HepG2 (cell line): ENCODE measurements at regions not wholly inside any gene's neighbourhood (a gene's known extent, or its start where the extent isn't known, plus 50 kb on each side); places are given as distances from the start of the nearest gene placed in this dataset.

Experiments used
- CEBPB ChIP-seq: IDR thresholded peaks from 2 replicates; pipeline ENCODE4 v1.6.1; 2011; ENCODE audit warnings: low read depth, low read length, improper control_type of control experiment, borderline replicate concordance
- PITX1 ChIP-seq: sonication (generic); formaldehyde crosslinking; IDR thresholded peaks from 2 replicates; pipeline ENCODE4 v1.5.1; 2020; ENCODE audit warnings: mild to moderate bottlenecking, missing genetic modification reagents
- SOX5 ChIP-seq: IDR thresholded peaks from 2 replicates; pipeline ENCODE4 v1.6.1; 2016; ENCODE audit warnings: borderline replicate concordance
- SP140L ChIP-seq: sonication (generic); formaldehyde crosslinking; IDR thresholded peaks from 2 replicates; pipeline ENCODE4 v1.4.0; 2020; ENCODE audit warnings: missing genetic modification reagents, borderline replicate concordance
- YEATS4 ChIP-seq: sonication (generic); formaldehyde crosslinking; IDR thresholded peaks from 2 replicates; pipeline ENCODE4 v1.4.0; 2020; ENCODE audit warnings: missing genetic modification reagents, borderline replicate concordance
- ZBTB1 ChIP-seq: sonication (generic); formaldehyde crosslinking; IDR thresholded peaks from 2 replicates; pipeline ENCODE4 v1.4.0; 2020; ENCODE audit warnings: missing genetic modification reagents, borderline replicate concordance
- ZC3H4 ChIP-seq: sonication (generic); formaldehyde crosslinking; IDR thresholded peaks from 2 replicates; pipeline ENCODE4 v1.4.0; 2020; ENCODE audit warnings: missing genetic modification reagents, borderline replicate concordance
- ZNF138 ChIP-seq: sonication (generic); formaldehyde crosslinking; IDR thresholded peaks from 2 replicates; pipeline ENCODE4 v1.5.0; 2020; ENCODE audit warnings: mild to moderate bottlenecking, low read depth, missing genetic modification reagents
- ZNF235 ChIP-seq: sonication (generic); formaldehyde crosslinking; IDR thresholded peaks from 2 replicates; pipeline ENCODE4 v1.8.1; 2023; ENCODE audit warnings: mild to moderate bottlenecking, missing genetic modification reagents, borderline replicate concordance
- ZNF383 ChIP-seq: sonication (generic); formaldehyde crosslinking; IDR thresholded peaks from 2 replicates; pipeline ENCODE4 v1.4.0; 2020; ENCODE audit warnings: missing genetic modification reagents, mild to moderate bottlenecking, borderline replicate concordance
- ZNF44 ChIP-seq: sonication (generic); formaldehyde crosslinking; IDR thresholded peaks from 2 replicates; pipeline ENCODE4 v1.5.1; 2020; ENCODE audit warnings: mild to moderate bottlenecking, missing genetic modification reagents
- ZNF776 ChIP-seq: sonication (generic); formaldehyde crosslinking; IDR thresholded peaks from 2 replicates; pipeline ENCODE4 v1.4.0; 2020; ENCODE audit warnings: mild to moderate bottlenecking, missing genetic modification reagents
- TF ChIP-seq, protein P1 (sequence below): sonication (generic); formaldehyde crosslinking; IDR thresholded peaks from 2 replicates; pipeline ENCODE4 v1.4.0; 2020; ENCODE audit warnings: missing genetic modification reagents, borderline replicate concordance
- TF ChIP-seq, protein P2 (sequence below): sonication (generic); formaldehyde crosslinking; IDR thresholded peaks from 2 replicates; pipeline ENCODE4 v1.4.0; 2020; ENCODE audit warnings: missing genetic modification reagents
- TF ChIP-seq, protein P3 (sequence below): sonication (generic); formaldehyde crosslinking; IDR thresholded peaks from 2 replicates; pipeline ENCODE4 v1.9.0; 2021; ENCODE audit warnings: missing genetic modification reagents, borderline replicate concordance
- TF ChIP-seq, protein P4 (sequence below), 2 experiments: IDR thresholded peaks; 2 replicates each; pipeline ENCODE4 v1.6.1; 2011 to 2012; ENCODE audit warnings: low read length in 2 of 2, borderline replicate concordance in 1 of 2, low read depth in 1 of 2, mild to moderate bottlenecking in 1 of 2, moderate library complexity in 1 of 2
- TF ChIP-seq, protein P5 (sequence below): sonication (generic); formaldehyde crosslinking; IDR thresholded peaks from 2 replicates; pipeline ENCODE4 v1.5.1; 2020; ENCODE audit warnings: missing genetic modification reagents, mild to moderate bottlenecking, borderline replicate concordance

DNA sequence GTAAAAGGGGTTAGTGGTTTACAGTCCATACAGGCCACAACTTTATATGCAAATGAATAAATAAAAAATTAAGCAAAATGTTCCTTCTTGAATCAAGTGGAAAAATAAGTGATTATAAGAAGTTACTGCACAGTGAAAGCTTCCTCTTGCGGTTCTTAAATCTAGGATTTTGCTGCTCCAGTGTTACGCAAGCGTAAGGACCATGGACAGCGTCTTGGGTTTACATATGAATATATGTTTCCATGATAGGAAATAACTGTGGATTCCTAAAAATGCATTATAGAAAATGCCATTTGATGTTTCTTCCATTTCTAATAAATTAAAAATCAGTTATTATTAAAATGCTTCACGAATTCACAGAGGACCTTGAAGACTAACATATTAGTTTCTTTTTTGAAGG lies 176.6 kb upstream of the POU3F2 start (continued):
- TF ChIP-seq, protein P1, sequence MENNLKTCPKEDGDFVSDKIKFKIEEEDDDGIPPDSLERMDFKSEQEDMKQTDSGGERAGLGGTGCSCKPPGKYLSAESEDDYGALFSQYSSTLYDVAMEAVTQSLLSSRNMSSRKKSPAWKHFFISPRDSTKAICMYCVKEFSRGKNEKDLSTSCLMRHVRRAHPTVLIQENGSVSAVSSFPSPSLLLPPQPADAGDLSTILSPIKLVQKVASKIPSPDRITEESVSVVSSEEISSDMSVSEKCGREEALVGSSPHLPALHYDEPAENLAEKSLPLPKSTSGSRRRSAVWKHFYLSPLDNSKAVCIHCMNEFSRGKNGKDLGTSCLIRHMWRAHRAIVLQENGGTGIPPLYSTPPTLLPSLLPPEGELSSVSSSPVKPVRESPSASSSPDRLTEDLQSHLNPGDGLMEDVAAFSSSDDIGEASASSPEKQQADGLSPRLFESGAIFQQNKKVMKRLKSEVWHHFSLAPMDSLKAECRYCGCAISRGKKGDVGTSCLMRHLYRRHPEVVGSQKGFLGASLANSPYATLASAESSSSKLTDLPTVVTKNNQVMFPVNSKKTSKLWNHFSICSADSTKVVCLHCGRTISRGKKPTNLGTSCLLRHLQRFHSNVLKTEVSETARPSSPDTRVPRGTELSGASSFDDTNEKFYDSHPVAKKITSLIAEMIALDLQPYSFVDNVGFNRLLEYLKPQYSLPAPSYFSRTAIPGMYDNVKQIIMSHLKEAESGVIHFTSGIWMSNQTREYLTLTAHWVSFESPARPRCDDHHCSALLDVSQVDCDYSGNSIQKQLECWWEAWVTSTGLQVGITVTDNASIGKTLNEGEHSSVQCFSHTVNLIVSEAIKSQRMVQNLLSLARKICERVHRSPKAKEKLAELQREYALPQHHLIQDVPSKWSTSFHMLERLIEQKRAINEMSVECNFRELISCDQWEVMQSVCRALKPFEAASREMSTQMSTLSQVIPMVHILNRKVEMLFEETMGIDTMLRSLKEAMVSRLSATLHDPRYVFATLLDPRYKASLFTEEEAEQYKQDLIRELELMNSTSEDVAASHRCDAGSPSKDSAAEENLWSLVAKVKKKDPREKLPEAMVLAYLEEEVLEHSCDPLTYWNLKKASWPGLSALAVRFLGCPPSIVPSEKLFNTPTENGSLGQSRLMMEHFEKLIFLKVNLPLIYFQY (CRISPR knock-in tag): peak; percentile 52; the same call in 1 of the 2 replicates
- no peak for TF ChIP-seq YEATS4 (CRISPR knock-in tag)
- TF ChIP-seq SOX5: peak; percentile 17; the same call in 1 of the 2 replicates
- TF ChIP-seq SP140L (CRISPR knock-in tag): 0 out of 2 replicates have a peak, but pooled peaks have one; percentile 46
- TF ChIP-seq ZBTB1 (CRISPR knock-in tag): no peak
- no peak for TF ChIP-seq ZNF383
- peak; percentile 83 for TF ChIP-seq CEBPB
- TF ChIP-seq, protein P2, sequence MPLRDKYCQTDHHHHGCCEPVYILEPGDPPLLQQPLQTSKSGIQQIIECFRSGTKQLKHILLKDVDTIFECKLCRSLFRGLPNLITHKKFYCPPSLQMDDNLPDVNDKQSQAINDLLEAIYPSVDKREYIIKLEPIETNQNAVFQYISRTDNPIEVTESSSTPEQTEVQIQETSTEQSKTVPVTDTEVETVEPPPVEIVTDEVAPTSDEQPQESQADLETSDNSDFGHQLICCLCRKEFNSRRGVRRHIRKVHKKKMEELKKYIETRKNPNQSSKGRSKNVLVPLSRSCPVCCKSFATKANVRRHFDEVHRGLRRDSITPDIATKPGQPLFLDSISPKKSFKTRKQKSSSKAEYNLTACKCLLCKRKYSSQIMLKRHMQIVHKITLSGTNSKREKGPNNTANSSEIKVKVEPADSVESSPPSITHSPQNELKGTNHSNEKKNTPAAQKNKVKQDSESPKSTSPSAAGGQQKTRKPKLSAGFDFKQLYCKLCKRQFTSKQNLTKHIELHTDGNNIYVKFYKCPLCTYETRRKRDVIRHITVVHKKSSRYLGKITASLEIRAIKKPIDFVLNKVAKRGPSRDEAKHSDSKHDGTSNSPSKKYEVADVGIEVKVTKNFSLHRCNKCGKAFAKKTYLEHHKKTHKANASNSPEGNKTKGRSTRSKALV: 0 out of 2 replicates have a peak, but pooled peaks have one; percentile 35
- TF ChIP-seq, protein P3, sequence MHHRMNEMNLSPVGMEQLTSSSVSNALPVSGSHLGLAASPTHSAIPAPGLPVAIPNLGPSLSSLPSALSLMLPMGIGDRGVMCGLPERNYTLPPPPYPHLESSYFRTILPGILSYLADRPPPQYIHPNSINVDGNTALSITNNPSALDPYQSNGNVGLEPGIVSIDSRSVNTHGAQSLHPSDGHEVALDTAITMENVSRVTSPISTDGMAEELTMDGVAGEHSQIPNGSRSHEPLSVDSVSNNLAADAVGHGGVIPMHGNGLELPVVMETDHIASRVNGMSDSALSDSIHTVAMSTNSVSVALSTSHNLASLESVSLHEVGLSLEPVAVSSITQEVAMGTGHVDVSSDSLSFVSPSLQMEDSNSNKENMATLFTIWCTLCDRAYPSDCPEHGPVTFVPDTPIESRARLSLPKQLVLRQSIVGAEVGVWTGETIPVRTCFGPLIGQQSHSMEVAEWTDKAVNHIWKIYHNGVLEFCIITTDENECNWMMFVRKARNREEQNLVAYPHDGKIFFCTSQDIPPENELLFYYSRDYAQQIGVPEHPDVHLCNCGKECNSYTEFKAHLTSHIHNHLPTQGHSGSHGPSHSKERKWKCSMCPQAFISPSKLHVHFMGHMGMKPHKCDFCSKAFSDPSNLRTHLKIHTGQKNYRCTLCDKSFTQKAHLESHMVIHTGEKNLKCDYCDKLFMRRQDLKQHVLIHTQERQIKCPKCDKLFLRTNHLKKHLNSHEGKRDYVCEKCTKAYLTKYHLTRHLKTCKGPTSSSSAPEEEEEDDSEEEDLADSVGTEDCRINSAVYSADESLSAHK: no peak
- TF ChIP-seq ZNF138: no peak
- no peak for TF ChIP-seq ZNF235 (CRISPR knock-in tag)
- TF ChIP-seq PITX1 (CRISPR knock-in tag): no peak
- TF ChIP-seq, protein P4, sequence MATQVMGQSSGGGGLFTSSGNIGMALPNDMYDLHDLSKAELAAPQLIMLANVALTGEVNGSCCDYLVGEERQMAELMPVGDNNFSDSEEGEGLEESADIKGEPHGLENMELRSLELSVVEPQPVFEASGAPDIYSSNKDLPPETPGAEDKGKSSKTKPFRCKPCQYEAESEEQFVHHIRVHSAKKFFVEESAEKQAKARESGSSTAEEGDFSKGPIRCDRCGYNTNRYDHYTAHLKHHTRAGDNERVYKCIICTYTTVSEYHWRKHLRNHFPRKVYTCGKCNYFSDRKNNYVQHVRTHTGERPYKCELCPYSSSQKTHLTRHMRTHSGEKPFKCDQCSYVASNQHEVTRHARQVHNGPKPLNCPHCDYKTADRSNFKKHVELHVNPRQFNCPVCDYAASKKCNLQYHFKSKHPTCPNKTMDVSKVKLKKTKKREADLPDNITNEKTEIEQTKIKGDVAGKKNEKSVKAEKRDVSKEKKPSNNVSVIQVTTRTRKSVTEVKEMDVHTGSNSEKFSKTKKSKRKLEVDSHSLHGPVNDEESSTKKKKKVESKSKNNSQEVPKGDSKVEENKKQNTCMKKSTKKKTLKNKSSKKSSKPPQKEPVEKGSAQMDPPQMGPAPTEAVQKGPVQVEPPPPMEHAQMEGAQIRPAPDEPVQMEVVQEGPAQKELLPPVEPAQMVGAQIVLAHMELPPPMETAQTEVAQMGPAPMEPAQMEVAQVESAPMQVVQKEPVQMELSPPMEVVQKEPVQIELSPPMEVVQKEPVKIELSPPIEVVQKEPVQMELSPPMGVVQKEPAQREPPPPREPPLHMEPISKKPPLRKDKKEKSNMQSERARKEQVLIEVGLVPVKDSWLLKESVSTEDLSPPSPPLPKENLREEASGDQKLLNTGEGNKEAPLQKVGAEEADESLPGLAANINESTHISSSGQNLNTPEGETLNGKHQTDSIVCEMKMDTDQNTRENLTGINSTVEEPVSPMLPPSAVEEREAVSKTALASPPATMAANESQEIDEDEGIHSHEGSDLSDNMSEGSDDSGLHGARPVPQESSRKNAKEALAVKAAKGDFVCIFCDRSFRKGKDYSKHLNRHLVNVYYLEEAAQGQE (IDR thresholded peaks at IDR 0.05; ENCODE audit: borderline replicate concordance in 1 of 2, low read depth in 1 of 2, low read length in 2 of 2): peak; percentile 65 to 100
- no peak for TF ChIP-seq ZNF776
- TF ChIP-seq, protein P5, sequence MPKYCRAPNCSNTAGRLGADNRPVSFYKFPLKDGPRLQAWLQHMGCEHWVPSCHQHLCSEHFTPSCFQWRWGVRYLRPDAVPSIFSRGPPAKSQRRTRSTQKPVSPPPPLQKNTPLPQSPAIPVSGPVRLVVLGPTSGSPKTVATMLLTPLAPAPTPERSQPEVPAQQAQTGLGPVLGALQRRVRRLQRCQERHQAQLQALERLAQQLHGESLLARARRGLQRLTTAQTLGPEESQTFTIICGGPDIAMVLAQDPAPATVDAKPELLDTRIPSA (CRISPR knock-in tag): no peak
- no peak for TF ChIP-seq ZNF44 (CRISPR knock-in tag)
- no peak for TF ChIP-seq ZC3H4 (CRISPR knock-in tag)
